ENCODE measurements at regions not wholly inside any gene's neighbourhood (a gene's known extent, or its start where the extent isn't known, plus 50 kb on each side); places are given as distances from the start of the nearest gene placed in this dataset.
"Not testable (repeated sequence)": the region's sequence is repeated elsewhere in the genome, so short reads cannot be mapped to it uniquely, and the experiment has no call there.

DNA sequence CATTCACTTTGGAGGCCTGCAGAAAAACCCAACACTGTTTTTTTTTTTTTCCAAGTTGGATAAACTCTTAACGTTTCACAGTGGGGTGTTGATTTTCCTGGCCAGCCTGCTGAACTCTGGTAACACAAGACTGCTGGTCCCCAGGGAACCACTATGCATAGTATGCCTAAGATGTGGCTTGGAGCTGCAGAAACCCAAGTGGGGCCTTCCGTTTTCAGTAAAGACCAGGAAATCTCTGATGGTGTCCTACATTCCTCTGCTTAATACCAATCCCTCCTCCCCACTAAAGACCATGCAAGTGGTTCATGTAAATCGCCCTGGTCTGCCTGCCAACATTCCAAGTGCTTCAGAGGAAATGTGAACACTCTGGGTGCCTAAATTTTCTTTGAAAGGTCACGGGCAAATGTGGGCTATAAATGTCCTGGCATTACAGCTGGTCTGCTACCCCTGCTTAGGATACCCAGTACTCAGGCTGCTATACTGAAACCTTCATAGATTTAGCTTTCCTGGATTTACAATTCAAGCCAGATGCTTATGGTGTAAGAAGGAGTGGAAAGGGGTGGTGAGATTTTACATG, 615.4 kb downstream of the MAFB start:
- no peak for DNase-seq (ENCODE audit: low read depth)

DNA sequence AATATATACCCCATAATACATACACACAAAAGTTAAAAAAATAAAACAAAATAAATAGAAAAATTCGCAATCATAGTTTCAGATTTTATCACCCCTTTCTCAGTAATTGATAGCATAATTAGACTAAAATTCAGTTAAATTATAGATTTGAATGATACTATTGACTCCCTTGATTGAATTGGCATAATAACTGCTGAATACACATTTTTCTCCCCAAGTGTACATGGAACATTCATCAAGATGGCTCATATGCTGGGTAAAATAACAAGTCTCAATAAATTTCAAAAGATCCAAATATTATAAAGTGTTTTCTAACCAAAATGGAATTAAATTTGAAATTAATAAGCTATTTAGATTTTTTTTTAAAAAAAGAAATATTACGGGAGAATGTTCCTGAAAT, 616.1 kb downstream of the MAFB start:
- DNase-seq (ENCODE audit: low read depth) = no peak

DNA sequence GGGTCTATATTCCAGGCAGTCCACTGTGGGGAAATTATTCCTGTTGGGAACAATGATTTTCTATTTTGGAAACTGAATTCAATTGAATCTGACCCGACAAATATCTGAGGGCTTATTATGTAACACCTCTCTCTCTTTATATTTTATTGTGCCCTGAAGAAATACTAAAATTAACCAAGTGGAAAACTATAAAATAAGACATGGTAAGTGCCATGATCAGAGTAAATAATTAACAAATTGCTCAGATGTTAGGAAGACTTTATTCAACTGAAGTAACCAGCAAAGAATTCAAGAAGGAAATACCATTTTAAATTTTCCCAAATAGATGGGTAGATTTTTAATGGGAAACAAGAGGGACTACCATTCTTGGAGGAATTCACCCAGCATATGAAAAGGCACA, 632.9 kb downstream of the MAFB start:
- DNase-seq (ENCODE audit: low read depth) = no peak

DNA sequence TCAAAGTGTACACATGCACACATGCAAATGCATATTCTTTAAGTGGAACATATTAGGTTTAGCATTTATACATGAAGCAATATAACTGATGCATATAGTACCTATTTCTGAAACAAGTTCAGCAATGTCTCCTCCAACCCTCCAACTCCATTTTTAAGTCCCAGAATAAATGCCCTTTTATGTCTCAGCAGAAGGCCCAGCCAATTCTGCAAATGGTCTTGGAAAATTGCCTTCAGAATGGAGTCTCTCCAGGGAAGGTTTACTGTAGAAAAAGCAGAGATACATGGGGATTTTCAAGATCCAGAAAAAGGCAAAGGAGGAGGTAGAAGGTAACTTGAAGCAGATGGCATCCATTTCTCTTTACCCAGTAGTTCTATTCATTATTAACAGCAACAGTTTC, 633.3 kb downstream of the MAFB start:
- no peak for DNase-seq (ENCODE audit: low read depth)

- no peak for DNase-seq (ENCODE audit: low read depth)
Measured at GRCh38 chr20:40054311-40054710, 634.7 kb downstream of the MAFB start.

- no peak for DNase-seq (ENCODE audit: low read depth)
Measured at GRCh38 chr20:40050596-40050995, 638.4 kb downstream of the MAFB start.

- DNase-seq (ENCODE audit: low read depth) = no peak
Measured at GRCh38 chr20:40049854-40050253, 639.2 kb downstream of the MAFB start.

GRCh38 chr20:40046703-40047102, 642.3 kb downstream of the MAFB start:
- no peak for DNase-seq (ENCODE audit: low read depth)

- DNase-seq (ENCODE audit: low read depth) = no peak
Measured at GRCh38 chr20:40037511-40037910, 651.5 kb downstream of the MAFB start.

DNA sequence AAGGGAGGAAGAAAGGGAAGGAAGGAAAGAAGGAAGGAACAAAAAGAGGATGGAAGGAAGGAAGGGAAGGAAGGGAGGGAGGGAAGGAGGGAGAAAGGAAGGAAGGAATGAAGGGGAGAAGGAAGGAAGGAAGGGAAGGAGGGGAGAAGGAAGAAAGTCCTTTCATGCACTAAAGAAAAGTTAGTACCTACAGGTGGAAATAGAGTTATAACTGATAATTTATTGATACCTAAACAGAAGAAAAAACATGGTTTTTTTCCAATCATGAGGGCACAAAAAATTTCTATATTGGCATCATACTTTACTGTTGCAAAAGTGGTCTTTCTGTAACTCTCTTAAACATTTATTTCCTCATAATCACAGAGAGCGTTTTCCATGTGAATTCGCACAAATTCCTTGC, 659.4 kb downstream of the MAFB start:
- DNase-seq (ENCODE audit: low read depth) = no peak

- no peak for DNase-seq (ENCODE audit: low read depth)
Measured at GRCh38 chr20:40019510-40019909, 669.5 kb downstream of the MAFB start.

GRCh38 chr20:40017765-40018164, 671.3 kb downstream of the MAFB start:
- no peak for DNase-seq (ENCODE audit: low read depth)

GRCh38 chr20:40016890-40017289, 672.1 kb downstream of the MAFB start:
- DNase-seq (ENCODE audit: low read depth) = no peak

DNA sequence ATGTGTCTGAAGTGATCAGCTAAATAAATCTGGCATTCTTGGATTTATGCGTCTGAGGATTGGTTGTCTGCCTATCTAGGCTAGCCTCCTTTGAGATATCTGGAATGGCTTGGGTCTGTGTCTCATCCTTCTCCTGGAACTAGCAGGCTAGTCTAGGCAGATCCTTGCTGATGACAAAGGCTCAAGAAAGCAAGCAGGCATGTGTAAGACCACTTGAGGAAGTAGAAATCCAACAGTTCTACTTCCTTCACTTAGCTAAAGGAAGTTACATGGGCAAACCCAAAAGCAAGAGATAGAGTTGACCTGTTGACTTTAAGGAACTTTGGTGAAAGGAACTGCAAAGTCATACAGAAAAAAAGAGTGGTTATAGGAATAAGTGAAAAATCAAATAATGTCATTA, 672.6 kb downstream of the MAFB start:
- no peak for DNase-seq (ENCODE audit: low read depth)

DNA sequence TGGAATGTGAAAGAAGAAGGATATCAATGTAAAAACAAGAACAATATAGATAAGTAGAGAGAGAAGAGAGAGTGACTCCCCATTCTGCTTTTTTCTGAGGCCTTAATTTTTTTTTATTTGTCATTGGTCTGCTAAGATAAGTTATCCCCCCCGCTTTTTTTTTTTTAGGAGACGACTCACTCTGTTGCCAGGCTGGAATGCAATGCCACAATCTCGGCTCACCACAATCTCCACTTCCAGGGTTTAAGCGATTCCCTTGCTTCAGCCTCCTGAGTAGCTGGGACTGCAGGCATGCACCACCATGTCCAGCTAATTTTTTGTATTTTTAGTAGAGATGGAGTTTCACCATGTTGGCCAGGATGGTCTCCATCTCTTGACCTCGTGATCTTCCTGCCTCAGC, 677.0 kb downstream of the MAFB start:
- not testable (repeated sequence) for DNase-seq (ENCODE audit: low read depth)

DNA sequence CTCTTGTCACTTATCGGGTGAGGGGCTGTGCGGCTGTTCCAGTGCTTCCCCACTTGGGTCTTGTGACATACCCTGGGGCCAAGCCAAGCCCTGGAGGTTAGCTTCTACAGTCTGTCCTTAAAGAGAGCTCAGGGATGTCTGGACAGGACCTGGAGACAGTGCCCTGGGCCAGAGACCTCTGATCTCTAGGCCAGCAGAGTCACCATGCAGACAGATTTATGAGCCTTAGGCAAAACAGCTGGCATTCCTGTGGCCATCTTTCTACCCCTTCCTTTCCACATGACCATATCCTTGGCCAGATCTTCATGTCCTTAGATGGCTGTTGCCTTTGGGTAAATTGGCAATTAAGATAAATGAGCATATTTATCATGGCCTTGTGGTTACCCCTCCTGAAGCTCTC, 678.6 kb downstream of the MAFB start:
- no peak for DNase-seq (ENCODE audit: low read depth)

DNA sequence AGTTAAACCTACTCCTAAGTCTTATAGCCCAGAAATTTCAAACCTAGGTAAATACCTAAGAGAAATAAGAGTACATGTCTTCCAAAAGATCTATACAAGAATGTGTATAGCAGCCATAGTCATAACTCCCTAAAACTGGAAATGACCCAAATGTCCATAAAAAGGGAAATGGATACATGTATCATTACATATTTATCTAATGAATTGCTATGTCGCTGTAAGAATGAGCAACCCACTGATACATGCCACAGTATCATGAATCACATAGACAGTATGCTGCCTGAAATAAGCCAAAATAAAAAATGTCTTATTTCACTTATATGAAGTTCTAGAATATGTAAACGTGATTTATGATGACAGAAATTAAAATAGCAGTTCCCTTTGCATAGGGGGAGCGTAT, 679.5 kb downstream of the MAFB start:
- DNase-seq (ENCODE audit: low read depth) = no peak

DNA sequence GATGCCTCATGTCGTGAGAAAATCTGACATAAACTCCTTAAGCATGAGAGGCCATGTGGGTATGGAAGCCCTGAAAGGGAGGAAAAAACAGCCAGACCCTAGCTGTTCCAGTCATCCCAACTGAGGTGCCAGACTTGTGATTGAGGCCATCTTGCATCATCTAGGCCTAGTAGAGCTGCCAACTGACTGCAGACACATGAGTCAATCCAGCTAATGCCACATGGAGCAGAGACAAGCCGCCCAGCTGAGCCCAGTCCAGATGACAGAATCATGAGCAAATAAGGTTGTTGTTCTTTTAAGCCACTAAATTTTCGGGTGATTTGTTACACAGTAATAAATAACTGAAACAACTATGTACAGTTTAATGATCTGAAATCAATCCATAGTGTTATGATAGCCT, 680.9 kb downstream of the MAFB start:
- no peak for DNase-seq (ENCODE audit: low read depth)

- DNase-seq (ENCODE audit: low read depth) = no peak
Measured at GRCh38 chr20:40006168-40006860, 682.7 kb downstream of the MAFB start.

DNA sequence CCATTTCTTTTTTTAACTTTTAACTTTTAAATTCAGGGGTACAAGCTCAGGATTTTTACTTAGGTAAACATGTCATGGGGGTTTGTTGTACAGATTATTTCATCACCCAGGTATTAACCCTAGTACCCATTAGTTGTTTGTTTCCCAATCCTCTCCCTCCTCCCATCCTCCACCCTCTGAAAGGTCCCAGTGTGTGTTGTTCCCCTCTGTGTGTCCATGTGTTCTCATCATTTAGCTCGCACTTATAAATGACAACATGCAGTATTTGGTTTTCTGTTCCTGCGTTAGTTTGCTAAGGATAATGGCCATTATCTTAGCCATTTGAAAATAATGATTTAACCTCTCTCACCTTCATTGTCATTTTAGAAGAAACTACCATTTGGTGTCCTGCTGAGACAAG, 684.9 kb downstream of the MAFB start:
- DNase-seq (ENCODE audit: low read depth) = not testable (repeated sequence)

DNA sequence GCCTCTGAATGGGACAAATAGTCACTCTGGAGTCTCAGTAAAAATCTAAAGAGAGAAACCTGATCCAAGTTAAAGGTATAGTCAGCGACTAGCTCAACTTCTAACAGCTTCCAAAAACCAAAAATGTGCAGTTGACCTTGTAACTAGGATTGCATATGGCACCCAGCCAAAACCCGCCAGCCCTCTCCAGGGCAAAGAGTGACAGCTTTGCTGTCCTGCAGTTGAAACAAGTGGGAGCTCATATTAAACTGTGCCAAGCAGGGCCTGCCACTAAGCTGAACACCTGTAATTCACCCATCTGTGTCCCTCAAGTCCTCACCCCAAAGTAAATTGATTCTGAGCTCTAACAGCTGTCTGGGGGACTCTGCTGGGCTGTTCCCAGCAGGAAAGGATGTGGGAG, 695.3 kb downstream of the MAFB start:
- no peak for DNase-seq (ENCODE audit: low read depth)

GRCh38 chr20:39990692-39991091, 698.3 kb downstream of the MAFB start:
- DNase-seq (ENCODE audit: low read depth) = no peak

GRCh38 chr20:39988991-39989390, 700.0 kb downstream of the MAFB start:
- no peak for DNase-seq (ENCODE audit: low read depth)

GRCh38 chr20:39986173-39986904, 702.7 kb downstream of the MAFB start:
- DNase-seq (ENCODE audit: low read depth) = no peak

Data from stimulated activated CD4-positive, alpha-beta T cell treated with anti-CD3 and anti-CD28 coated beads, Interleukin-2, amount 100 ng/mL, for 4 hours (primary cell).